Stomach (tissue), 8 donors: ENCODE measurements at regions not wholly inside any gene's neighbourhood (a gene's known extent, or its start where the extent isn't known, plus 50 kb on each side); places are given as distances from the start of the nearest gene placed in this dataset.

ENCODE experiments used
- DNase-seq, 2 donors: peaks; one replicate each; pipeline versions ENCODE4 v3.0.0 to v3.0.0-alpha.2; 2013 to 2019
- H3K27ac ChIP-seq, 5 donors: fragments of 200-600 bp in 4 of 5; sonication (generic) in 4 of 5; one replicate each; pipeline ENCODE4 v1.5.1; 2013 to 2019; ENCODE audit warnings: mild to moderate bottlenecking in 1 of 5, moderate library complexity in 1 of 5
- H3K27me3 ChIP-seq, 3 donors: fragments of 200-600 bp; sonication (generic); one replicate each; pipeline ENCODE4 v1.5.1; 2017 to 2019; ENCODE audit warnings: mixed run types in 1 of 3
- H3K36me3 ChIP-seq, 4 donors: fragments of 200-600 bp; sonication (generic); 1 replicate in 3 of 4; 2 replicates in 1 of 4; pipeline ENCODE4 v1.5.1; 2016 to 2019
- H3K4me1 ChIP-seq, 4 donors: fragments of 200-600 bp; sonication (generic); one replicate each; pipeline ENCODE4 v1.5.1; 2016 to 2019
- H3K4me3 ChIP-seq, 4 donors: fragments of 200-600 bp; sonication (generic) in 3 of 4; one replicate each; pipeline ENCODE4 v1.5.1; 2016 to 2019; ENCODE audit warnings: mild to moderate bottlenecking in 1 of 4
- H3K9me3 ChIP-seq, 4 donors: fragments of 200-600 bp; sonication (generic); one replicate each; pipeline ENCODE4 v1.5.1; 2016 to 2019
- CTCF ChIP-seq, 7 experiments: fragments of 450-650 bp in 4 of 7; fragments of 200-600 bp in 3 of 7; sonication (generic) in 3 of 7; IDR thresholded peaks; one replicate each; pipeline ENCODE4 v1.5.1; 2016 to 2019; ENCODE audit warnings: antibody characterized with exemption in 7 of 7, control low read depth in 2 of 7, mild to moderate bottlenecking in 1 of 7
- EP300 ChIP-seq: sonication (generic); formaldehyde crosslinking; IDR thresholded peaks from one replicate; pipeline ENCODE4 v1.6.1; 2017; ENCODE audit warnings: antibody characterized with exemption
- POLR2A ChIP-seq, 4 donors: fragments of 450-650 bp; IDR thresholded peaks; one replicate each; pipeline ENCODE4 v1.6.1; 2016; ENCODE audit warnings: antibody characterized with exemption in 4 of 4, control low read depth in 2 of 4, mild to moderate bottlenecking in 1 of 4, moderate library complexity in 1 of 4
- POLR2AphosphoS5 ChIP-seq, 3 donors: sonication (generic); formaldehyde crosslinking; IDR thresholded peaks; one replicate each; pipeline ENCODE4 v1.6.1; 2016; ENCODE audit warnings: antibody characterized with exemption in 3 of 3
- WGBS, 5 donors: extraction: QIAGEN DNeasy Blood & Tissue Kit in 3 of 5; methylation state at CpG; one replicate each; pipeline versions ENCODE4 v1.1.5 to v1.1.7; 2013 to 2018; 5-methylcytosine and 5-hydroxymethylcytosine counted together
- intact Hi-C: fragments of 100-400 bp; cut with DNase I; formaldehyde crosslinking; loops from one replicate; pipeline ENCODE4 v1.15.1; 2023; ENCODE audit warnings: low total_unique reads
- donor health status: healthy with polysubstance abuse.
- donor health status: Bipolar disorder and iron deficiency.
- donor health status: healthy.

GRCh38 chr15:46672041-46672440, 1037.2 kb downstream of the SQOR start:
- Histone ChIP-seq H3K4me1 (no peaks in the 10 kb centered on the region), H3K4me3 (no peak overlapping the region), H3K36me3 (no peaks in the 10 kb centered on the region), H3K9me3 (peaks cover 0 to 4% (median 0%) of the 10 kb centered on the region in 4 donors), H3K27me3 (no peaks in the 10 kb centered on the region), H3K27ac (no peak overlapping the region)
- TF ChIP-seq POLR2A (IDR thresholded peaks at IDR 0.05) = no peak
- no peak for TF ChIP-seq EP300
- TF ChIP-seq POLR2AphosphoS5 (IDR thresholded peaks at IDR 0.05) = no peak
- no peak for TF ChIP-seq CTCF (IDR thresholded peaks at IDR 0.05)
- intact Hi-C loops = no loop called here
- no peak for DNase-seq
- 22 to 43% (median 36%) methylated on average over 5 of the region's 5 CpGs for WGBS, 5 donors

- H3K4me3 ChIP-seq = no peak overlapping the region
- H3K36me3 ChIP-seq = no peaks in the 10 kb centered on the region
- TF ChIP-seq POLR2A (IDR thresholded peaks at IDR 0.05) (no peak), CTCF (IDR thresholded peaks at IDR 0.05) (no peak), POLR2AphosphoS5 (IDR thresholded peaks at IDR 0.05) (no peak), EP300 (no peak)
- H3K27ac ChIP-seq = no peak overlapping the region
- intact Hi-C loops = no loop called here
- no peaks in the 10 kb centered on the region for H3K9me3 ChIP-seq
- no peak for DNase-seq
- no peaks in the 10 kb centered on the region for H3K4me1 ChIP-seq
- H3K27me3 ChIP-seq = no peaks in the 10 kb centered on the region
- 60 to 78% (median 69%) methylated on average over 9 of the region's 9 CpGs for WGBS, 5 donors
These were observed 1040.8 kb upstream of the SEMA6D start for GRCh38 chr15:46676233-46677206.

- intact Hi-C loops = no loop called here
These were observed 1039.8 kb upstream of the SEMA6D start for GRCh38 chr15:46677491-46677890.

GRCh38 chr15:46681901-46682300, 1035.4 kb upstream of the SEMA6D start:
- H3K9me3 ChIP-seq = no peaks in the 10 kb centered on the region
- no peak overlapping the region for H3K27ac ChIP-seq
- 65 to 95% (median 76%) methylated on average over 1 of the region's 1 CpG for WGBS, 5 donors
- no peak for TF ChIP-seq POLR2AphosphoS5 (IDR thresholded peaks at IDR 0.05)
- no peak for TF ChIP-seq CTCF (IDR thresholded peaks at IDR 0.05)
- no peak for TF ChIP-seq POLR2A (IDR thresholded peaks at IDR 0.05)
- TF ChIP-seq EP300 = no peak
- no peaks in the 10 kb centered on the region for H3K36me3 ChIP-seq
- no peaks in the 10 kb centered on the region for H3K4me1 ChIP-seq
- DNase-seq = no peak
- no peaks in the 10 kb centered on the region for H3K27me3 ChIP-seq
- no peak overlapping the region for H3K4me3 ChIP-seq
- intact Hi-C loops = no loop called here

More at GRCh38 chr15:46677491-46677890, 1039.8 kb upstream of the SEMA6D start:
- no peak for TF ChIP-seq CTCF (IDR thresholded peaks at IDR 0.05)
- Histone ChIP-seq H3K27ac (no peak overlapping the region), H3K9me3 (no peaks in the 10 kb centered on the region), H3K4me1 (no peaks in the 10 kb centered on the region), H3K36me3 (no peaks in the 10 kb centered on the region), H3K4me3 (no peak overlapping the region), H3K27me3 (no peaks in the 10 kb centered on the region)
- no peak for DNase-seq
- 75 to 85% (median 83%) methylated on average over 6 of the region's 6 CpGs for WGBS, 5 donors
